Erythroblast (primary cell): ENCODE measurements at regions not wholly inside any gene's neighbourhood (a gene's known extent, or its start where the extent isn't known, plus 50 kb on each side); places are given as distances from the start of the nearest gene placed in this dataset.
"Not testable (repeated sequence)": the region's sequence is repeated elsewhere in the genome, so short reads cannot be mapped to it uniquely, and the experiment has no call there.

Source experiments
- DNase-seq, 2 experiments: peaks; one replicate each; lab custom pipeline; 2025; lab: John Stamatoyannopoulos, UW
- GATA1 ChIP-seq: IDR thresholded peaks from 2 replicates; pipeline ENCODE4 v1.6.1; 2011; ENCODE audit warnings: low read depth, mild to moderate bottlenecking, control low read depth, low read length, moderate library complexity
- POLR2A ChIP-seq: IDR thresholded peaks from 2 replicates; pipeline ENCODE4 v1.6.1; 2011; ENCODE audit warnings: mild to moderate bottlenecking, low read length

- no peak for TF ChIP-seq POLR2A
- no peak for TF ChIP-seq GATA1
- no peak for DNase-seq
Measured at GRCh38 chr1:82777240-82777639, 976.5 kb downstream of the ADGRL2 start.

- not testable (repeated sequence) for DNase-seq
Measured at GRCh38 chr1:82776730-82777129, 976.0 kb downstream of the ADGRL2 start.

DNA sequence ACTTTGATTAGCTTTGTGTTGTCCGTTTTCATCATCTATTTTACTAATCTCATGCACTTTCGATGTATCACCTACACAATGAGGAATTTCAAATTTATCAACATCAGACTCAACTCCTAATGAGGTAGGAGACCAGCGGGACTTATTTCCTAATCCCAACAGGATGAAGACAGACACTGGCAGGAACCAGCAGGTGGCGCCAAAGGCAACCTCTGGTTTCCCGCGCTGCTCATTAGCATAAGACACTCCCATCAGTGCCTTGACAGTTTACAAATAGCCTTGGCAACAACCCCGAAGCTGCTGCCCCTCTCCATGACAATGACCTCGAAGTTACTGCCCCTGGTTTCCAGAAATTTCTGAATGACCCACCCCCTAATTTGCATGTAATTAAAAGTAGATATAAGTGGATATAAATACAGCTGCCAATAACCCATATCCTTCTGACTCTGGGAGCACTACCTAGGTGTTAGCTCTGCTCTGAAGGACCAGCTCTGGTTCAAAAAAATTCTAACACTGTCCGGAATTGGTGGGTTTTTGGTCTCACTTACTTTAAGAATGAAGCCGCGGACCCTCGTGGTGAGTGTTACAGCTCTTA lies 974.8 kb downstream of the ADGRL2 start:
- peak; percentile 36 to 52 for DNase-seq
- no peak for TF ChIP-seq POLR2A
- no peak for TF ChIP-seq GATA1

DNA sequence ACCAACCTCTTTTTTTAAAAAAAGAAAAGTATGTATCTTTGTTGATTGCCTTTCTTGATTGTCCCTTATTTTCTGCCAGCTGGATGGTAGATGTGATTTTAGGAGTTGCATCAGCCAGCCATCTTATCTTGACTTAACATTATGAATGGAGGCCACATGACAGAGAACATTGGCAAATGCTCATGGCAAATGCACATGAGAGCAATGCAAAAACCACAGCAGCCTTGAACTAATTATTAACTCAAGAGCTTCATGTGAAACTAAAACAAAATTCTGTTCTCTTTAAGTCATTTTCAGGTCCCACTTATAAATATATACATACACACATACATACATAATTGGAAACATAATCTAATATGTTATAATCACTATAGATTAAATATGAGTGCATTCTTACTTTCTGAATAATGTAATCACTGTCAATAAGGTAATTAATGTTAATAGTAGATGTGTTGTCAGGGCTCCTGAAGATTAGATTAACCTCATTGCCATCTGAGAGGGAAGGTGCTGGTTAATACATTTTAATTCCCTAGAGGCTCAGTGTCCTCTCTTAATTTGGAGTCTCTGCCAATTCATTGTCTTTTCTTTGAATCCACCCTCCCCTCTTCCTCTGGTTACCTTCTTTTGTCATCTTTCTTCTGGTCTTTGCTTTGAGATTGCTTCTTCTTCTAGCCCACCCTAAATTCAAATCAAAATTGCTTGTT lies 962.2 kb downstream of the ADGRL2 start:
- DNase-seq = peak; percentile 10 to 41
- TF ChIP-seq GATA1 (no peak), POLR2A (no peak)

GRCh38 chr1:82759035-82759434 lies 958.3 kb downstream of the ADGRL2 start:
- DNase-seq = no peak
- TF ChIP-seq GATA1 = no peak

GRCh38 chr1:82755671-82756070 lies 954.9 kb downstream of the ADGRL2 start:
- no peak for DNase-seq
- TF ChIP-seq POLR2A (no peak), GATA1 (no peak)

DNA sequence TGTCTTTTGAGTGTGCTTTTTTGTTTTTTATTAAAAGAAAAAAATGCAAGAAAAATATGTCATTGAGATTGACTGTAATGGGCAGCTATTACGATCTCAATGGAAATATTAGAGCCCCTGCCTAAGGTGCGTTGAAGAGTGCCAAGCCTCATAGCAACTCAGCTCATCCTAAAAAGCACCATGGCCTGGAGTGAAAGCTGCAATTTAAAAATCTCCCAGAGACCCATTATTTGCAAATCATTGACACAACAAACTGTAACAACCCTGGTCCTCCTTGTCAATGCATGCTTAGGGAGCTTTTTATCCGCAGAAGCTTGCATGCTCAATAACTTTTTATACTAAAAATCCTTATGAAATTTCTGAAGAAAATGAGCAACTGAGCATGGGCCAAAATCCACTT lies 954.5 kb downstream of the ADGRL2 start:
- no peak for TF ChIP-seq GATA1
- TF ChIP-seq POLR2A = no peak
- no peak for DNase-seq

DNA sequence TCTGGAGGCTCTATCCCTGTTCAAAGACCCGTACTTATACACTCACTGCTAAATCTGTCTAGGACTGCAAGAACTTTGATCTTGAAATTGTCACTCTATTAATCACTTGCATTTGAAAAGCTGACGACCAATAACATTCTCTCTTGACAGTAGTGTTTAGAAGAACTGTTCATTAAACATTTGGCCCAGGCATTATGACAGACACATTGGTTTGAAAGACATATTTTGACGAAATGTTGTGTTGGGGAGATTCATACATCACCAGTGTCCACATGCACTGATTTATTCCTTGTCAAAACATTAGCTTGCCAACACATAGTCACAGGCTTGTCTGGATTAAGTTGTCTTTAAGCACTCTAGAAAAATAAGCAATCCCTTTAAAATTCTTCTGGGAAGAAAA lies 951.3 kb downstream of the ADGRL2 start:
- TF ChIP-seq POLR2A = no peak
- TF ChIP-seq GATA1 = no peak
- no peak for DNase-seq

- TF ChIP-seq POLR2A = no peak
- no peak for TF ChIP-seq GATA1
- no peak for DNase-seq
Measured at GRCh38 chr1:82733645-82734044, 932.9 kb downstream of the ADGRL2 start.

DNA sequence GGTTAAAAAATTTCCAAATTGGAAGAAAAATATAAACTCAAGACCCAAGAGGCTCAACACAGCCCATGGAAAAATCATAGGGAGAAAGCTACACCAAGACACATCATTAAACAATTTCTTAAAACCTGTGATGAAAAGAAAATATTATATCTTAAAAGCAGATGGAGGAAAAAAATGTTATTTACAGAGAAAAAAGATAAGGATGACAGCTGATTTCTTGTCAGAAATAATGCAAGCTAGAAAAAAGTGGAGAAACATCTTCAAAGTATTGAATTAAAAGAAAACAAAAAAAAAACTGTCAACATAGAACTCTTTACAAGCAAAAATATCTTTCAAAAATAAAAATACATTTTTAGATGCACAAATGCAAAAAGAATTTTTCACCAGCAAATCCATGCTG lies 930.5 kb downstream of the ADGRL2 start:
- no peak for DNase-seq

GRCh38 chr1:82728206-82728605 lies 927.5 kb downstream of the ADGRL2 start:
- DNase-seq = no peak
- no peak for TF ChIP-seq POLR2A

More for the DNA sequence above, 930.5 kb downstream of the ADGRL2 start:
- TF ChIP-seq GATA1 (no peak), POLR2A (no peak)

DNA sequence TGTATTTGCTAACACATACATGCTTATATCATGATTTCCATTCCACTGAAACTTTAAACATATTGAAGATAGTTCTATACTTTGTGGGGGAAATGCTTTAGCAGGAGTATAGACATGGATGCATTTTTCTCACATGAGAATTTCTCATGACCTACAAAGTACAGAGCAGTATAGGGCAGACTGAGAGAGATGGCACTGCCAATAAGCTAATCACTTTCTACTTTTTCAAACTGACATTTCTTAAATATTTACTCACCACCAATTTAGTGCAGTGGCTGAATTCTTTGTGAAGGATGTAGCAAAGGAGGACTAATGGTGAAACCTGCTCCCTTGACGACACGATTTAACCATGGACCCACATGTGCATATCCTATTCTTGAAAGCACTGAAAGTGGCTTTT lies 923.5 kb downstream of the ADGRL2 start:
- no peak for TF ChIP-seq GATA1
- no peak for TF ChIP-seq POLR2A
- DNase-seq = no peak

- TF ChIP-seq GATA1 = no peak
- no peak for TF ChIP-seq POLR2A
- no peak for DNase-seq
Measured at GRCh38 chr1:82722608-82723007, 921.9 kb downstream of the ADGRL2 start.

GRCh38 chr1:82721702-82722101 lies 921.0 kb downstream of the ADGRL2 start:
- DNase-seq = no peak
- TF ChIP-seq POLR2A (no peak), GATA1 (no peak)
